Epithelial cell of prostate (primary cell): ENCODE measurements at regions not wholly inside any gene's neighbourhood (a gene's known extent, or its start where the extent isn't known, plus 50 kb on each side); places are given as distances from the start of the nearest gene placed in this dataset.
"Not testable (repeated sequence)": the region's sequence is repeated elsewhere in the genome, so short reads cannot be mapped to it uniquely, and the experiment has no call there.

Experiments used
- DNase-seq: peaks from one replicate; pipeline ENCODE4 v3.0.0-alpha.2; 2011; ENCODE audit warnings: low read depth, low spot score
- H3K27ac ChIP-seq: fragments of 450-650 bp; 2 replicates; pipeline ENCODE4 v1.5.1; 2017; ENCODE audit warnings: mild to moderate bottlenecking

- no peak overlapping the region for H3K27ac ChIP-seq
- DNase-seq: no peak
These were observed 1690.5 kb downstream of the KCNT2 start for GRCh38 chr1:194917769-194918168.

GRCh38 chr1:194908643-194909042 lies 1699.6 kb downstream of the KCNT2 start:
- DNase-seq: no peak
- no peak overlapping the region for H3K27ac ChIP-seq

- H3K27ac ChIP-seq: no peak overlapping the region
- no peak for DNase-seq
These were observed 1704.7 kb downstream of the KCNT2 start for GRCh38 chr1:194903524-194903923.

GRCh38 chr1:194889310-194889709 lies 1702.9 kb upstream of the B3GALT2 start:
- no peak for DNase-seq
- H3K27ac ChIP-seq: no peak overlapping the region

GRCh38 chr1:194870860-194871259 lies 1684.4 kb upstream of the B3GALT2 start:
- DNase-seq: no peak
- no peak overlapping the region for H3K27ac ChIP-seq

GRCh38 chr1:194866153-194866552 lies 1679.7 kb upstream of the B3GALT2 start:
- no peak overlapping the region for H3K27ac ChIP-seq
- DNase-seq: no peak

GRCh38 chr1:194865383-194865782 lies 1679.0 kb upstream of the B3GALT2 start:
- no peak for DNase-seq
- no peak overlapping the region for H3K27ac ChIP-seq

- no peak for DNase-seq
- no peak overlapping the region for H3K27ac ChIP-seq
These were observed 1675.7 kb upstream of the B3GALT2 start for GRCh38 chr1:194862129-194862528.

GRCh38 chr1:194860248-194861201 lies 1674.1 kb upstream of the B3GALT2 start:
- no peak for DNase-seq
- H3K27ac ChIP-seq: no peak overlapping the region

- not testable (repeated sequence) for H3K27ac ChIP-seq, DNase-seq
These were observed 1673.2 kb upstream of the B3GALT2 start for GRCh38 chr1:194859481-194860154.

GRCh38 chr1:194858811-194859480 lies 1672.5 kb upstream of the B3GALT2 start:
- not testable (repeated sequence) for DNase-seq, H3K27ac ChIP-seq

- no peak for DNase-seq
- no peak overlapping the region for H3K27ac ChIP-seq
These were observed 1671.0 kb upstream of the B3GALT2 start for GRCh38 chr1:194857413-194857812.

GRCh38 chr1:194848846-194849245 lies 1662.4 kb upstream of the B3GALT2 start:
- no peak overlapping the region for H3K27ac ChIP-seq
- no peak for DNase-seq

- DNase-seq: no peak
- no peak overlapping the region for H3K27ac ChIP-seq
These were observed 1660.1 kb upstream of the B3GALT2 start for GRCh38 chr1:194846488-194846887.

- no peak for DNase-seq
- no peak overlapping the region for H3K27ac ChIP-seq
These were observed 1656.7 kb upstream of the B3GALT2 start for GRCh38 chr1:194843077-194843476.

GRCh38 chr1:194833111-194833510 lies 1646.7 kb upstream of the B3GALT2 start:
- no peak overlapping the region for H3K27ac ChIP-seq
- DNase-seq: no peak

- not testable (repeated sequence) for H3K27ac ChIP-seq, DNase-seq
These were observed 1645.2 kb upstream of the B3GALT2 start for GRCh38 chr1:194831595-194831994.

- no peak overlapping the region for H3K27ac ChIP-seq
- DNase-seq: no peak
These were observed 1644.0 kb upstream of the B3GALT2 start for GRCh38 chr1:194830387-194830786.

- no peak for DNase-seq
These were observed 1643.1 kb upstream of the B3GALT2 start for GRCh38 chr1:194829492-194829891.

GRCh38 chr1:194825382-194825781 lies 1639.0 kb upstream of the B3GALT2 start:
- no peak overlapping the region for H3K27ac ChIP-seq

More at GRCh38 chr1:194829492-194829891, 1643.1 kb upstream of the B3GALT2 start:
- H3K27ac ChIP-seq: no peak overlapping the region

GRCh38 chr1:194821091-194821490 lies 1634.7 kb upstream of the B3GALT2 start:
- H3K27ac ChIP-seq: no peak overlapping the region
- DNase-seq: no peak

More at GRCh38 chr1:194825382-194825781, 1639.0 kb upstream of the B3GALT2 start:
- no peak for DNase-seq
